Parathyroid adenoma (tissue), 2 donors: ENCODE measurements at regions not wholly inside any gene's neighbourhood (a gene's known extent, or its start where the extent isn't known, plus 50 kb on each side); places are given as distances from the start of the nearest gene placed in this dataset.

Experiments used
- H2AFZ ChIP-seq: fragments of 300-600 bp; sonication (generic); one replicate; pipeline ENCODE4 v1.7.0; 2017; ENCODE audit warnings: antibody characterized with exemption, mild to moderate bottlenecking
- H3K27ac ChIP-seq: fragments of 300-600 bp; sonication (generic); one replicate; pipeline ENCODE4 v1.7.0; 2017
- H3K27me3 ChIP-seq: fragments of 300-600 bp; sonication (generic); one replicate; pipeline ENCODE4 v1.7.0; 2017; ENCODE audit warnings: low read length; ENCODE audit not compliant: control insufficient read depth, insufficient read depth
- H3K36me3 ChIP-seq: fragments of 300-600 bp; sonication (generic); one replicate; pipeline ENCODE4 v1.7.0; 2017; ENCODE audit warnings: low read length; ENCODE audit not compliant: control insufficient read depth, insufficient read depth
- H3K4me1 ChIP-seq: fragments of 300-600 bp; sonication (generic); one replicate; pipeline ENCODE4 v1.7.0; 2017; ENCODE audit warnings: control low read depth
- H3K4me2 ChIP-seq: fragments of 300-600 bp; sonication (generic); one replicate; pipeline ENCODE4 v1.7.0; 2017; ENCODE audit warnings: low read length
- H3K4me3 ChIP-seq: fragments of 300-600 bp; sonication (generic); one replicate; pipeline ENCODE4 v1.7.0; 2017; ENCODE audit warnings: low read depth, low read length
- H3K79me2 ChIP-seq: fragments of 300-600 bp; sonication (generic); one replicate; pipeline ENCODE4 v1.7.0; 2017; ENCODE audit warnings: control low read depth
- H3K9ac ChIP-seq: fragments of 300-600 bp; sonication (generic); one replicate; pipeline ENCODE4 v1.7.0; 2017; ENCODE audit warnings: mild to moderate bottlenecking
- H3K9me3 ChIP-seq: fragments of 300-600 bp; sonication (generic); one replicate; pipeline ENCODE4 v1.7.0; 2017; ENCODE audit warnings: low read length; ENCODE audit not compliant: control insufficient read depth
- CTCF ChIP-seq: fragments of 300-600 bp; sonication (generic); IDR thresholded peaks from one replicate; pipeline ENCODE4 v1.7.0; 2017; ENCODE audit warnings: antibody characterized with exemption, mild to moderate bottlenecking
- donor health status: primary hyperparathyroidism.

GRCh38 chr4:183772361-183772760 lies 113.3 kb downstream of the TRAPPC11 start:
- Histone ChIP-seq H3K4me2 (no peak overlapping the region), H3K79me2 (no peaks in the 10 kb centered on the region), H3K4me1 (no peaks in the 10 kb centered on the region), H3K9ac (no peak overlapping the region), H2AFZ (no peak overlapping the region), H3K9me3 (no peaks in the 10 kb centered on the region), H3K36me3 (no peaks in the 10 kb centered on the region), H3K27me3 (no peaks in the 10 kb centered on the region), H3K27ac (no peak overlapping the region), H3K4me3 (no peak overlapping the region)
- TF ChIP-seq CTCF, result no peak

- TF ChIP-seq CTCF, result no peak
- no peaks in the 10 kb centered on the region for H3K79me2 ChIP-seq
Observed at GRCh38 chr4:183773790-183774189, 114.7 kb downstream of the TRAPPC11 start.

GRCh38 chr4:183783306-183783705 lies 121.8 kb upstream of the STOX2 start:
- Histone ChIP-seq H3K4me2 (no peak overlapping the region), H3K27ac (no peak overlapping the region), H3K9me3 (no peaks in the 10 kb centered on the region), H3K4me3 (no peak overlapping the region), H2AFZ (no peak overlapping the region), H3K4me1 (no peaks in the 10 kb centered on the region), H3K27me3 (no peaks in the 10 kb centered on the region), H3K36me3 (no peaks in the 10 kb centered on the region), H3K9ac (no peak overlapping the region), H3K79me2 (no peaks in the 10 kb centered on the region)
- no peak for TF ChIP-seq CTCF

More at GRCh38 chr4:183773790-183774189, 114.7 kb downstream of the TRAPPC11 start:
- no peaks in the 10 kb centered on the region for H3K27me3 ChIP-seq
- no peaks in the 10 kb centered on the region for H3K36me3 ChIP-seq
- H3K9ac ChIP-seq, result no peak overlapping the region
- H3K27ac ChIP-seq, result no peak overlapping the region
- no peak overlapping the region for H2AFZ ChIP-seq
- H3K9me3 ChIP-seq, result no peaks in the 10 kb centered on the region
- H3K4me3 ChIP-seq, result no peak overlapping the region
- H3K4me1 ChIP-seq, result no peaks in the 10 kb centered on the region
- H3K4me2 ChIP-seq, result no peak overlapping the region

GRCh38 chr4:183783991-183784553 lies 121.0 kb upstream of the STOX2 start:
- Histone ChIP-seq H3K4me1 (no peaks in the 10 kb centered on the region), H3K36me3 (no peaks in the 10 kb centered on the region), H2AFZ (no peak overlapping the region), H3K9ac (no peak overlapping the region), H3K79me2 (no peaks in the 10 kb centered on the region), H3K27ac (no peak overlapping the region), H3K27me3 (no peaks in the 10 kb centered on the region), H3K4me2 (no peak overlapping the region), H3K4me3 (no peak overlapping the region), H3K9me3 (no peaks in the 10 kb centered on the region)
- TF ChIP-seq CTCF, result no peak

GRCh38 chr4:183788308-183788905 lies 116.7 kb upstream of the STOX2 start:
- no peaks in the 10 kb centered on the region for H3K4me1 ChIP-seq
- H3K4me3 ChIP-seq, result no peak overlapping the region
- no peaks in the 10 kb centered on the region for H3K27me3 ChIP-seq
- H3K36me3 ChIP-seq, result no peaks in the 10 kb centered on the region
- H3K4me2 ChIP-seq, result no peak overlapping the region
- no peak overlapping the region for H3K9ac ChIP-seq
- TF ChIP-seq CTCF, result no peak
- H3K79me2 ChIP-seq, result no peaks in the 10 kb centered on the region
- H3K27ac ChIP-seq, result no peak overlapping the region
- H3K9me3 ChIP-seq, result no peaks in the 10 kb centered on the region
- H2AFZ ChIP-seq, result no peak overlapping the region
